Erythroblast (primary cell): ENCODE measurements at regions not wholly inside any gene's neighbourhood (a gene's known extent, or its start where the extent isn't known, plus 50 kb on each side); places are given as distances from the start of the nearest gene placed in this dataset.

Source experiments
- GATA1 ChIP-seq: IDR thresholded peaks from 2 replicates; pipeline ENCODE4 v1.6.1; 2011; ENCODE audit warnings: low read depth, mild to moderate bottlenecking, control low read depth, low read length, moderate library complexity
- POLR2A ChIP-seq: IDR thresholded peaks from 2 replicates; pipeline ENCODE4 v1.6.1; 2011; ENCODE audit warnings: mild to moderate bottlenecking, low read length

- TF ChIP-seq POLR2A (no peak), GATA1 (no peak)
Observed at GRCh38 chr4:187767158-187767557, 228.4 kb upstream of the ZFP42 start.
